HG03108 (cell line): ENCODE measurements at regions not wholly inside any gene's neighbourhood (a gene's known extent, or its start where the extent isn't known, plus 50 kb on each side); places are given as distances from the start of the nearest gene placed in this dataset.

Experiments used
- ATAC-seq: cut with Tn5 transposase; IDR thresholded peaks from one replicate; pipeline ENCODE4 v1.9.1; 2021; ENCODE audit warnings: moderate library complexity; ENCODE audit not compliant: unreplicated experiment

DNA sequence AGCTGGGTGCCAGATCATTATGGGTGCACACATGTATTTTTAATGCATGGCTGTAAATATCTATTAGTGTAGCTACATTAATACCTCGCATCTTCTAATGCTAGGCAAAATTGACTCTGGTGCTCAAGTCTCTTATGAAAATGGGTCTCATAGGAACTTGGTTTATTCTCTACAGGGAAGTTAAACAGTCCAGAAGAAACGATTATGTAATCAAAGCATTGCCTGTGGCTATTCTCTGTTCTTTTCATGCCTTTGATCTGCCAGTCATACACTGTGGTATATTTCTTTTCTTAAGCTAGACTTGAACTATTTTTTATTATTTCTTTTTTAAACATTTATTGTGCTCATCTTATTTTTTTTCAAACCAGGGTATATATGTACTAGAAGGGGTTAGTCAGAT is 1015.0 kb downstream of the SLITRK1 start:
- no peak for ATAC-seq

DNA sequence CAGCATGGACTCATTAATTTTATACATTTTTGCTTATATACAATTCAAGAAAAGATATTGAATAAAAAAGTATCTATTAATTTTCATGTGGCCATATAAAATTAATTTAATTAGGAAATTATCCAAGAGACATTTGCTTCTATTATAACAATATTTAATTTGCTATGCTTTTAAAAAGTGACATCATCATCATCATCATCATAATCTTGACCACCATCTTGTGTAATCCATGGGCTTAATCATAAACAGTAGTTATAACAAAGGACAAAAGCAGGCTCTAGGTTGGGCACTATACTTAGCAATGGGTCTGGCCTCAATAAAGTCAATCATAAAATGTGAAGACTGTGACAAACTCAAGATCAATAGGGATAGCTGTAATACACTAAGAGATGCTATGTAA is 1031.6 kb downstream of the SLITRK1 start:
- ATAC-seq: no peak

DNA sequence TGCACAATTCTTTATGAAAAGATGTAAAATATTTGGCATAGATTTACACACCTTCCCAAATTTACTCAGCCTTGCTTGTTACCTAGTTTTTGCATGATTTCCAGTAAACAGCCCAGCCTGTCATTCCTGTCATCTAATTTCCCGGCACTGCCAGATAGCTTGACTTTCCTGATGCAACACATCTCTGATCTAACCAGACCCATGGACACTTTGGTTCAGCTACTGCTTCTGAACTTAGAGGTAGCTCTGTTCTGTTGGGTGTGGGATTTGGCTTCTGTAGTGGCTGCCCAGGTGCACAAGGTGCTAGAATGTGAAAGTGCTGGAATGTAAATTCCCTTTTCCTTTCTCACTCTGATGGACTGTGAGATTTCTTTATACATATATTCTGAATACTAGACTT is 1033.5 kb downstream of the SLITRK1 start:
- no peak for ATAC-seq

DNA sequence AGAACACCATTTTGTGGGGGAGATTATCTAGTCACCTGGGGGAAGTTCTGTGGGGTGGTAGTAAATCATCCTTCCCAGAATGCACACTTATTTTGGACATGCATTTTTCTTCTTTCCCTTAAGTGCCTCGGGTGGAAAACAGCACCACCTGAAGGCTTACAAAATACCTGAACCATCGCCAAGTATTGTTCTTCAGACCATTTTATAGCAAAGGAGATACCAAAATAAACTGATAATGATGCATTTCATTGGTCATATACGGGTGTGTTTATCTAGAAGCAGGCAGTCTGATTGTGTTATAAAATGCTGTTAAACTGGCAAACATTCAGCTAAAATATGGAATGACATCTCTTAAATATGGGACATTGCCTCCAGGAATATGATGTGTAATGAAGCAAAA is 1034.7 kb downstream of the SLITRK1 start:
- ATAC-seq: no peak

DNA sequence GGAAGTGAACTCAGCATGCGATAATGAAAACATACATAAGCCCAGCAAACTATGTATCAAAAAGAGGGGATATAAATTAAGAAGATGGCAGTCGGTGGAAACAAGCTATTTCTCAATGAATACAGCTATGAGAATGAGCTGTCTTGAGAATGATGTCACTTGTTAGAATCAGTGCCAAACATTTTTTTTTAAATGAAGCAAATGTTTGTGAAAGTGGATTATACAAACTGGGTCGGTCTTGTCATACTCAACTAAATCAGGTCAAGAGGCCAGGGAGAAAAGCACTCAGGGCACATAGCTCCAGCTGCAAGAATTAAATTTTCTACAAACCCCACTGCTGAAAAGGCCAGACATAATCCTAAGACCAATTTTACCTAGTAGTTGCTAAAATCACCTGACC is 1048.4 kb downstream of the SLITRK1 start:
- no peak for ATAC-seq

DNA sequence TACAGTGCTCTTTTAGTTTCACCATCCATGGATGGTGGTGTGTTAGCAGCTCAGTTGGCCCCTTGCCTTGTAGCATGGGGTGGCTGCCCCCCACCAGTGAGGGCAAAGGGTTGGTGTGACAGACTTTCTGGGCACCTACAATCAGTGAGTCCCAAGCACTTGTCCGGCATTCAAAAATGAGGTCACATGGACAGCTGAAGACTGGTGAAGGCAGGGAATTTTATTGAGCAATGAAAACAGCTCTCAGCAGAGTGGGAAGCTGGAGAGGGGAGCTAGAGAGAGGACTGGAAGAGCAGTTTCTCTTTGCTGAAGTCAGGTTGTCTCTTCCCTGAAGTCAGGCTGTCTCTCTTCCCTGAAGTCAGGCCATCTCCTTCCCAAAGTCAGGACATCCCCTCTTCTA is 1053.2 kb downstream of the SLITRK1 start:
- ATAC-seq: no peak

DNA sequence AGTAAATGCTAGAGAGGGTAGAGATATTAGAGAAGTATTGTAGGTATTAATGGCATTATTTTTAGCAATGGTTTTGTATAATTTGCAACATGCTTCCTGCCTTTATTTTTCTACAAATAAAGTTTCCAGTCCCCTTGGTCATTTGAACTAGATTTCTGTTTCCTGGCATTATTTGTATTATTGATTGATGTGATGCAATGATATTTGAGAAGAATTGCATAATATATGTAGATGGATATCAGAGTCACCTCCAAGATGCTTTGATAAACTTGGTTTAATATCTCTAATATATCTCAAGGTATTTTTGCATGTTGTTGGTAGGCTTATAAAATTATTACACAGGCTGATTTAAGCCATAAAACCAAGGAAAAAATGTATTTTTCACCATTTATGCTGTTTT is 1054.5 kb downstream of the SLITRK1 start:
- ATAC-seq: no peak

DNA sequence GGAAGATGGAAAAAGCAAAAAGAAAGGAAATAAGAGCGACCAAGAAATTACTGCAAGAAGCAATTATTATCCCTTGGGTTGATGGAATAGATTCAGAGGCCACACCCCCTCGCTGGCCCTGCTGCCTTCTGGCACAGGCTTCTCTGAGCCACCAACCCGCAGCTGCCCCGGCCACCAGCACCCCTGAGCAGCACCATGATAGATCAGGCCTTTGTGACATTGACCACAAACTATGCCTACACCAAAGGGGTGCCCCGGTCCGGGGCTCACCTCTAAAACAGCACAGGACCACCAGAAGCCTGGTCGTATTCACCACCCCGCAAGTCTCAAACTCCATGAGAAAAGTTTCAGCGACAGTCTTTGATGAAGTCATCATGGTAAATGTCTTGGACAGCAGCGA is 1059.3 kb downstream of the SLITRK1 start:
- no peak for ATAC-seq

DNA sequence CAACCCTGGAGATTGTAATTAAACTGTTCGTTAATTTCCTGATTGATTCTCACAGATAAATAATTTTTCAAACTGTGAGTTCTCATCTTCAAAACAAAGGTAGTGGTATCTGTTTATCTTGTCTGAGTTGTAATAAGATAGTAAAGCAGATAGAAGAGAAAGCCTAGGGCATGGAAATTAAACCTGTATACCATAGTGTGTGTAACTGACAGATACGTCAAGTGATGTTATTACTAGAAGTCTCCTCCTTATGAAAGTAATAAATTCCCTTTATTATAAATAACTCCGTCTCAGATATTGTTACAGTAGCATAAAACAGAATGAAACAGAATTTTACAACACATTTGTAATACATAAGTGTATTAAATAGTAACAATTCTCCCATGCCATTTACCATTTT is 1065.1 kb downstream of the SLITRK1 start:
- ATAC-seq: no peak

DNA sequence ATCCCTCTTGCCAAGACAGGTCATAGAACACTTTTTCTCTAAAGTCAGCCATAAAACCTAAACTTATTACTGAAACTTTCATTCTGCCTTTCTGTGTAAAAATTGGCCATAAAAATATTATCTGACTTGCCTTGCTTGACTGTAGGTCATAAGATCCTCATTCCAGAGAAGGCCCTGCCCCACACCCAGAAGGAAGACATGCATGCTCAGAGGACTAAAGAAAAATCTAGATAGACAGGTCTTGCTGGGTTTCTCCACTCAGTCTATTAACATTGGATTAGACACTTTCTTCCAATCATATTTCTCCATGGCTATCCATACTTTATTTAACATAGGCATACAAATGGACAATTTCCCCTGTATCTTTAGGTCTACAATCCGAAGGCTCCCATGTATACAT is 1066.5 kb downstream of the SLITRK1 start:
- ATAC-seq: no peak

DNA sequence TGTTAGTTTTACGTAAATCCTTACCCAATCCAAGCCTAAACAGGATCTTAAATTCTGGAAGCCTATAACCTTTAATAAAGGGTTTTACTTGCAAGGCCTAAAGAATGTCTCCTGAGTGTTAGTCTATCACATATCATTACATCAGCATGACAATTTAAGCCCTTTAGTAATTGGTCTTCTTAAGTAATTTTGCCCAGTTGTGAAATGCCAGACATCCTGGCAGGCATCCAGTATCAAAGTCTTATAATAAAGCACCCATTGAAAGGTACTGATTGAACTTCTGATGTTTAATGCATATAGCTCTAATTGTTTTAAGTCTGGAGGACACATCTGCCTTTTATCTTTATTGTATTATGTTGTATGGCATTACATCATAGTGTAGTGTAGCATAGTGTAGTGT is 1078.9 kb downstream of the SLITRK1 start:
- no peak for ATAC-seq

DNA sequence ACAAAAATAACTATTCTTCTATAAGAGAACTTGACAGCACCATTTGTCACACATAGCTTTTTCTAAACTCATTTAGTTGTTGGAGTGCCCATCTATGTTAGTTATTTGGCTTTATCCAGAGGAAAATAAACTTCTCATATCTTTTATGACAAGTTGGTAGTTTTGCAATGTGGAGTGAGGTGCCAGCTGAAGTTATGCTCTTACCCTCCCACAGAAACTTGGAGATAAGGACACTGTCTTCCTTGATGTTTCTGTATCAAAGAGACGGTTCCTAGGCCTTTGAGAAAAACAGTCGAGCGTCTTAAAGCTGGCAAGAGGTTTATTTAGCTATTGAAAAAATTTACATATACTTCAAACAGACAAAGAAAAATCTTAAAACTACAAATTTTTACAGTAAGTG is 1079.7 kb downstream of the SLITRK1 start:
- no peak for ATAC-seq

DNA sequence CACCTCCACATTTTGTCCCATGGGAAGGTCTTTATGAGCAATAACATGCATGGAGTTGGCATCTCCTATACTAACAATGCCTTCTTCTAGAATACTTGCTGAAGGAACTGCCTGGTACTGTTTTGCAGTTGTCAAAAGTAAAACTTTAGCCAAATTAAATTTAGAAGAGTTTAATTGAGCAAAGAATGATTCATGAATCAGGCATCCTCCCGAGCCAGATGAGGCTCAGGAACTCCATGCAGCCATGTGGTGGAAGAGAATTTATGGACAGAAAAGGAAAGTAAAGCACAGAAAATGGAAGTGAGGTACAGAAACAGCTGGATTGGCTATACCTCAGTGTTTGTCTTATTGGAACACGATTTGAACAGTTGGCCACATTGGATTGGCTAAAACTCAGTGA is 1081.9 kb downstream of the SLITRK1 start:
- ATAC-seq: no peak

DNA sequence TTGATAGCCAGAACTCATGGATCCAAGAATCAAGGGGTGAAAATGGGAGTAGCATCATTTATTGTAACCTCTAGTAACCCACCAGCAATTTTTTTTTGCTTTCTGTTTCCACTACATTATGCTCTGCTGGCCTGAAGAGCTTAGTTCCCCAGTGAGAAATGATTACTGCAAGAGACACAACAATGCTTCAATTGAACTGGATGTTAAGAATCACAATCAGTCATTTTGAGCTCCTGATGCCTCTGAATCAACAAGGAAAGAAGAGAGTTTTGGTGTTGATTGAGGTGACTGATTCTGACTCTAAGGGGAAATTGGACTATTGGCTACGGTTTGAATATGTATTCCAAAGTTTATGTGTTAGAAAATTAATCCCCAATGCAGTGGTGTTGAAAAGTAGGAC is 1084.4 kb downstream of the SLITRK1 start:
- no peak for ATAC-seq

DNA sequence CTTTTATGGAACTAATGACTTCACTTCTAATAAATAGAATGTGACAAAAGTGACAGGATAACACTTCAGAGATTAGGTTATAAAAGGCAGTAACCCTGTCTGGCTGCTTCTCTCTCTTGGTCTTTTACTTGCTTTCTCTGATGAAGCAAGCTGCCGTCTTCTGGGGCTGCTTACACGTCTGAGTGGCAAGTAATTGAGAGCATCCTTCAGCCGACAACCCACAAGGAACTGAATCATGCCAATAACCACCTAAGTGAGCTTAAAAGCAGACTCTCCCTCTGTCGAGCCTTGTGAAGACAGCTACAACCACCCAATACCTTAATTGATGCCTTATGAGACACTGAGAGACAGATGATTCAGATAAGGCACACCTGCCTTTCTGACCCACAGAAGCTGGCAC is 1091.2 kb downstream of the SLITRK1 start:
- ATAC-seq: no peak

DNA sequence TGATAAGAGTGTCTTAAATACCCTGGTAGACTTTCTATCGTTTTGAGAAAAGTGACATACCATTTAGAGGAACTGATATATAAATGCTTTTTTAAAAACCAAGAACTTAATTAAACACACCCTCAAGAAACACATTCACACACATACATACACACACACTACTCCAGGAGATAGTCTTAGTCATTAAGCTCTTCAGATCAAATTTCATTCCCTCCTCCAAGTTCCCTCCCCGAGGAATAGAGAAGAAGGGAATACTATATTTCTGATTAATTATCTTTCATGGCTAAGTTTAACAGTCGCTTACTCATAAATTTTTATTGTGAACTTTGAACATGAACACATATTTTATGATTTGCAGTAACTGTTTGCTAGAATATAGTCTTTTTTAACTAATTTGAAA is 1109.5 kb downstream of the SLITRK1 start:
- ATAC-seq: no peak

DNA sequence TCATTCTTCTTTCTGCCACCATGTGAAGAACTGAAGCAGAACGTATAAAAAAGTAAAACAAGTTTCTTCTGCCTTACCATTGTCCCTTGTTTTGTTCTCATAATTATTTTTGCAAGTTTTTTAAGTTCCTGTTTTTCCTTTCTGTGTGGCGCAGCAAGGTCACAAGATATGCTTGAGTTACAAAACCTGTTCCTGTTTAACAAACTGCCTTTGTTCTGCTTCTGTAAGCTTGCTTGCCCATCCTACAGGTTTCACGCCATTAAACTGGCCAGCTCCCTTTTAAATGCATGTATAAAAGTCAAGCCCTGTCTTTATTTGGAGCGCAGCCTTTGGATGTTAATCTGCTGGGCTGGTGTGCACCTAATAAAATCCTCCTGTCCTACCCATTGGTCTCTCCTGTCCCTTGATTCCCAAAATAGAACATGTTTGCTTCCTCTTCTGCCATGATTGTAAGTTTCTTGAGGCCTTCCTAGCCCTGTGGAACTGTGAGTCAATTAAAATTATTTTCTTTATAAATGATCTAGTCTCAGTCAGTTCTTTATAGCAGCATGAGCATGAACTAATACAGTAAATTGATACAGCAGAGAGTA is 1115.4 kb downstream of the SLITRK1 start:
- ATAC-seq: no peak

DNA sequence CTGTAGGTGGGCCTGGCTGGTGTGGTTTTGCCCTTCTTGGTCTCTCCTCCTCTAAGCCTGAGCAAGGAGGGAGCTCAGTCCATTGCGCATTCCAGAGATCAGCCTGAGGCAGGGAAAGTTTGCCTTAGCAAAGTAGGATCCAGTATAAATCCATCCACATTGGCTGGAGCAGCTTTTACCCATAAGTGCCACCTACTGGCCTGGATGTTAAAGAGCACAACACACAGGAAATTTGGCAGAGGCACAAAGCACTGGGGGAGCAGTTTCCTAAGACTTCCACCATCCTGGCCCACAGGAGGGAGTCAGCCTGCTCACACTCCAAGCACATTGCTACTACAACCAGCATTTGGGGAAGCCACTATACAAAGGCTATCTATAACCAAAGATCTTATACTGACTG is 1124.2 kb downstream of the SLITRK1 start:
- no peak for ATAC-seq

DNA sequence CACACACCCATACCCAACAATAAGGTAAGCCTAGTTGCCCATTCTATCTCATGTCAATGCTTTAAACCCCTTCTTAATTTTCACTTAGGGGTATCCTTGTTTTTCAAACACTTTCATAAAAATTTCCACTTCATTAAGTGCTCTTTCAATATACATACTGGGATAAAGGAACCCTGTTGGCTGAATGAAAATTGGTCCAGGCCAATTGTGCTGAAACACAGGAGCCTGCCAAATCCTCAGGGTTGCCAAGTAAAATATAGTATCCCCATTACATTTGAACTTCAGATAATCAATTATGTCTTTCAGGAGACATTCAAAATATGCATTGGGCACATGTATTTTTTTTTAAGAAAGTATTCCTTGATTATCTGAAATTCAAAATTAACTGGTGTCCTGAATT is 1131.1 kb downstream of the SLITRK1 start:
- no peak for ATAC-seq

DNA sequence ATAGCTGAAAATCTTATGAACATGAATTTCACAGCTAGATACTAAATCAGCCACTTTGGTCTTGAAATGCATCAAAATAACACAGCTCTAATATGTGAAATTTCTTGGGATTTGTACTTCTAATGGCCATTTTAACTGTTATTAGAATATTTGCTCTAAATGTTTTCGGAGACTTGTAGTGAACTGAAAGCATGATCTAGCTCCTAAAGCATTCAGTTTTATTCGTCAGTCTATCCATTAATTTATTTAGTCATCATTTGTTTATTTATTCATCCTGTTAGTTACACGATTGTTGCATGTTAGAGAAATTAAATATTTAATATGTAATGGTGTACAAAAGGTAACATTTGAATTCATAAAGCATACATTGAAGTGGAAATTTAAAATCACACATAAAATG is 1132.7 kb downstream of the SLITRK1 start:
- ATAC-seq: no peak

DNA sequence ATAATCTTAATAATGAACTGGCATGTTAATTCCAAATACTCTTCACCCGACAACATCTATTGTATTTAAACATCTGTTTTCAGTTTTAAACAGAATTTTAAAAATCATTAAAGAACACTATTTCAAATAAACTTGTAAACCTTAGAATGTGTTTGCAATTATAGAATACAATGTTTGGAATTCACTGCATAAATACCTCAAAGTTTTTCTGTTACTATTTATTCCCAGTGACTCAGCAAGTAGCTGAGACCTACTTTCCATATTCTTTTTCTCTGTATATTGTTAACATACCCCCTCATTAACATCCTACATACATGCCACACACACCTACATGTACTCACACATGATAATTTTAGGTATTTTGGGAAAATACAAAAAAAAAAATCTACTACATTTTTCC is 1134.3 kb downstream of the SLITRK1 start:
- ATAC-seq: no peak

DNA sequence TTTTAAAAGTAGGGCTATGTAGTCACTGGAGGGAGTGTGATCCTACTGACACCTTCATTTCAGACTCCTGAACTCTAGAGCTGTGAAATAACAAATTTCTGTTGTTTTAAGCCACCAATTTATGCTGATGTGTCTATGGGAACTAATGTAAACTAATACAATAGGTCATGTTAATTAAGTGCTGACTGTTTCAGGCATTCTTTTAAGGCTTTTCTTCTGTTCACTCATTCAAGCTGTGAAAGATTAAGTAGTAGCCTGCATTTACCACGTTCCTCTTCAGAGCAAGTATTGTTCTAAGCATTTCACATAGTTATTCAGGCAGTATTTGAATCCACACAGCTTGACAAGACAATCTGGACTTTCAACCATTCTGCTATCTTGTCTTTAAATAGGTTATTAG is 1135.0 kb downstream of the SLITRK1 start:
- ATAC-seq: no peak

DNA sequence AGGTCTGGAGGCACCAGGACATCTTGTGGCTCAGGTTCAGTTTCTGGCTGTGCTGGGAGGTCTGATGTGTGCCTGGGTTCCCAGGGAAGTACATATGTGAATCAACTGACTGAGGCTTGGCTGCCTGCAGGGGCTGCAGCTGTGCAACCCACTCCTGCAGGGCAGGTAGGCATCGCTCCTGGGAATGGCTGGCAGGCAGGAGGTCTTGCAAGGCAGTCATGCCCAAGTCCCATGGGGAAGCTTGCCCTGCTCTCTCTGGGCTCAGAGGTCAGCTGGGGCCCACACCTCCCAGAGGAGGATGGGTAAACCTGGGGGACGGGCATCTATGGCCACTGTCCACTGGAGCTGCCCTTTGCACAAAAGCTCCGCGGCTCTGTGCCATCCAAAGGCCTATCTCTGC is 1141.8 kb downstream of the SLITRK1 start:
- no peak for ATAC-seq

DNA sequence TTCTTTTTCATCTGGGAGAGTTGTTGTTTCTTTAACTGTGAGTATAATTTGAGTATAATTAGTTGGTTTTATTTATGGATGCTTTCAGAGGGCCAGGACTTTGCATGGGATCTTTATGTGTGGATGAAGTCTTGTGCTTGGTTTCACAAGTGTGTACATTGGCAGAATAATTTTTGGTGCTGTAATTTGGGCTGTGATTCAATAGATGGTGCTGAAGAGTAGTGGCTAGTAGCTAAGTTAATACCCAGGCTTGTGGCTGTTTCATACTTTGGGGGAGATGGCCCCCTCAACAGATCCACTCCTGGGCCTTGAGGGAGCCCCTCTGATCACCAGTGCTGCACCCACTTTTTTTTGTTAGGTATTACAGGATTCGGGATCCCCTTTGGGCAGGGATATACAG is 1142.4 kb downstream of the SLITRK1 start:
- no peak for ATAC-seq
